ENCODE measurements at regions not wholly inside any gene's neighbourhood (a gene's known extent, or its start where the extent isn't known, plus 50 kb on each side); places are given as distances from the start of the nearest gene placed in this dataset.

DNA sequence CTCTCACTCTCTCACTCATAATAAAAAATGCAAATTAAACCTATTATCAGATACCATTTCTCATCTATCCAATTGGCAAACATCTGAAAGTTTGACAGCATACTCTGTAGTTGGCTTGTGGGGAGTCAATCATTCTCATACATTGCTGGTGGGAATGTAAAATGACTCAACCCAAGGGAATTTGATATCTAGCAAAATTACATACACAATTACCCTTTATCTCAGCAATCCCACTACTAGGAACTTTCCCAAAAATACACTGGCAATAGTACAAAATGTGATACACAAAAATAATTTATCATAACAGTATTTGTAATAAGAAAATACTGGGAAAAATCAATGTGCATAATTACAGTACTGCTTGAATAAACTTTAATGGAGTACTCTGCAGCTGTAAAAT, 731.3 kb downstream of the DTWD2 start:
- Mint-ChIP-seq H3K27ac (no peak overlapping the region), H3K27me3 (ENCODE audit: low read depth) (no peaks in the 10 kb centered on the region), H3K36me3 (ENCODE audit: insufficient read depth in 1 of 3, low read depth in 3 of 3) (no peaks in the 10 kb centered on the region), H3K9me3 (0 out of 5 replicates have a peak, but pooled peaks cover 0 to under 1% of the 10 kb centered on the region in 2 experiments), H3K4me1 (peaks cover 0 to 2% of the 10 kb centered on the region in 2 experiments; a peak in 2 of 4 replicates), H3K4me3 (no peak overlapping the region)
- Histone ChIP-seq H3K14ac (ENCODE audit: insufficient read depth, low read length) (no peak overlapping the region), H3K56ac (ENCODE audit: insufficient read length, low read depth, low read length) (no peak overlapping the region), H3K79me1 (ENCODE audit: insufficient read depth, low read depth, low read length, poor library complexity, severe bottlenecking) (no peaks in the 10 kb centered on the region), H4K5ac (ENCODE audit: insufficient read length, low read depth, low read length) (no peak overlapping the region), H3K23me2 (ENCODE audit: insufficient read length, low read depth, low read length, poor library complexity, severe bottlenecking) (no peaks in the 10 kb centered on the region), H3K27me3 (ENCODE audit: insufficient read depth, low read length) (no peaks in the 10 kb centered on the region), H3K27ac (ENCODE audit: insufficient read length, low read depth, low read length) (no peak overlapping the region), H3K4me1 (ENCODE audit: insufficient read depth, low read length) (no peaks in the 10 kb centered on the region), H3T11ph (ENCODE audit: low read length) (no peak overlapping the region), H3K18ac (ENCODE audit: insufficient read length, low read depth, low read length) (no peak overlapping the region), H2BK12ac (ENCODE audit: insufficient read length, low read depth, low read length) (no peak overlapping the region), H2AK5ac (ENCODE audit: insufficient read length, low read length) (no peak overlapping the region), H2BK20ac (ENCODE audit: low read depth, low read length, poor library complexity, severe bottlenecking) (no peak overlapping the region), H3K4me2 (ENCODE audit: insufficient read depth, insufficient read length, low read length) (no peak overlapping the region), H4K20me1 (ENCODE audit: control insufficient read depth, insufficient read depth, insufficient read length) (no peaks in the 10 kb centered on the region), H3K4ac (ENCODE audit: low read depth, low read length) (no peak overlapping the region), H3K9ac (ENCODE audit: extremely low read depth, insufficient read length, low read length) (no peak overlapping the region), H4K91ac (ENCODE audit: insufficient read length, low read depth, low read length) (no peak overlapping the region), H2BK15ac (ENCODE audit: low read depth, low read length) (no peak overlapping the region), H3K23ac (ENCODE audit: insufficient read length, low read depth, low read length) (no peak overlapping the region), H2AFZ (ENCODE audit: low read length) (no peak overlapping the region), H3K9me3 (ENCODE audit: control insufficient read depth, low read depth, low read length) (no peaks in the 10 kb centered on the region), H2BK120ac (ENCODE audit: low read depth, low read length, poor library complexity, severe bottlenecking) (no peak overlapping the region), H3K79me2 (ENCODE audit: insufficient read depth, low read length) (no peaks in the 10 kb centered on the region), H4K8ac (replicated peaks; ENCODE audit: insufficient read length, low read depth, low read length) (no peak overlapping the region), H2BK5ac (ENCODE audit: insufficient read length, low read length) (no peak overlapping the region)
- TF ChIP-seq, protein P1, sequence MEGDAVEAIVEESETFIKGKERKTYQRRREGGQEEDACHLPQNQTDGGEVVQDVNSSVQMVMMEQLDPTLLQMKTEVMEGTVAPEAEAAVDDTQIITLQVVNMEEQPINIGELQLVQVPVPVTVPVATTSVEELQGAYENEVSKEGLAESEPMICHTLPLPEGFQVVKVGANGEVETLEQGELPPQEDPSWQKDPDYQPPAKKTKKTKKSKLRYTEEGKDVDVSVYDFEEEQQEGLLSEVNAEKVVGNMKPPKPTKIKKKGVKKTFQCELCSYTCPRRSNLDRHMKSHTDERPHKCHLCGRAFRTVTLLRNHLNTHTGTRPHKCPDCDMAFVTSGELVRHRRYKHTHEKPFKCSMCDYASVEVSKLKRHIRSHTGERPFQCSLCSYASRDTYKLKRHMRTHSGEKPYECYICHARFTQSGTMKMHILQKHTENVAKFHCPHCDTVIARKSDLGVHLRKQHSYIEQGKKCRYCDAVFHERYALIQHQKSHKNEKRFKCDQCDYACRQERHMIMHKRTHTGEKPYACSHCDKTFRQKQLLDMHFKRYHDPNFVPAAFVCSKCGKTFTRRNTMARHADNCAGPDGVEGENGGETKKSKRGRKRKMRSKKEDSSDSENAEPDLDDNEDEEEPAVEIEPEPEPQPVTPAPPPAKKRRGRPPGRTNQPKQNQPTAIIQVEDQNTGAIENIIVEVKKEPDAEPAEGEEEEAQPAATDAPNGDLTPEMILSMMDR (conservative IDR thresholded peaks at IDR 0.05): no peak
- no peak for DNase-seq
